Liver (tissue), 3 donors: ENCODE measurements at regions not wholly inside any gene's neighbourhood (a gene's known extent, or its start where the extent isn't known, plus 50 kb on each side); places are given as distances from the start of the nearest gene placed in this dataset.

Source experiments
- EGR1 ChIP-seq, 2 donors: IDR thresholded peaks; 2 replicates each; pipeline ENCODE4 v1.6.1; 2016 to 2018; ENCODE audit warnings: antibody characterized with exemption in 2 of 2, low read depth in 2 of 2
- SP1 ChIP-seq: IDR thresholded peaks from 2 replicates; pipeline ENCODE4 v1.6.1; 2018; ENCODE audit warnings: antibody characterized with exemption, mild to moderate bottlenecking
- TF ChIP-seq, protein P1 (sequence below): fragments of 150-350 bp; IDR thresholded peaks from 2 replicates; pipeline ENCODE4 v1.5.1; 2017; ENCODE audit warnings: improper control_type of control experiment, low read depth, low read length; ENCODE audit not compliant: missing input control
- TF ChIP-seq, protein P2 (sequence below): IDR thresholded peaks from 2 replicates; pipeline ENCODE4 v1.6.1; 2016; ENCODE audit warnings: antibody characterized with exemption, mild to moderate bottlenecking
- TF ChIP-seq, protein P3 (sequence below): IDR thresholded peaks from 2 replicates; pipeline ENCODE4 v1.6.1; 2016; ENCODE audit warnings: antibody characterized with exemption
- TF ChIP-seq, protein P4 (sequence below): IDR thresholded peaks from 2 replicates; pipeline ENCODE4 v1.6.1; 2016; ENCODE audit warnings: antibody characterized with exemption
- donor health status: healthy.
- donor health status: healthy.

DNA sequence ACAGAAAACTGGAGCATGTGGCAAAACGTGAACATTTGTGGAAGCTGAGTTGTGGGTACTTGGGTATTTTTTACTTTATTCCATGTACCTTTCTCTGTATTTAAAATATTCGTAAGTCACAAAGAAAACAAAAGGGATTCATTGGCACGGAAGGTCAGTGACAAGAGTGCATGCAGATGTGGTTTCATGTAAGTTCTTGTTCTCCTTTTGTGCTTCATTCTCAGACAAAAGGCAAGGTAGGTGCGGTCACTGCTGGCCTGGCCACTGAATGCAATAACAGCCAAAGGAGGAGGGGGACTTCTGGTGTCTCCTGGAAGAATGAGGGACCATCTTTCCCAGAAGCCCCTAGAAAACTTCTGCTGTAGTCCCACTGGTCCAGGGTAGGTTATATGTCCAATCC lies 200.0 kb upstream of the TOPAZ1 start:
- TF ChIP-seq, protein P1, sequence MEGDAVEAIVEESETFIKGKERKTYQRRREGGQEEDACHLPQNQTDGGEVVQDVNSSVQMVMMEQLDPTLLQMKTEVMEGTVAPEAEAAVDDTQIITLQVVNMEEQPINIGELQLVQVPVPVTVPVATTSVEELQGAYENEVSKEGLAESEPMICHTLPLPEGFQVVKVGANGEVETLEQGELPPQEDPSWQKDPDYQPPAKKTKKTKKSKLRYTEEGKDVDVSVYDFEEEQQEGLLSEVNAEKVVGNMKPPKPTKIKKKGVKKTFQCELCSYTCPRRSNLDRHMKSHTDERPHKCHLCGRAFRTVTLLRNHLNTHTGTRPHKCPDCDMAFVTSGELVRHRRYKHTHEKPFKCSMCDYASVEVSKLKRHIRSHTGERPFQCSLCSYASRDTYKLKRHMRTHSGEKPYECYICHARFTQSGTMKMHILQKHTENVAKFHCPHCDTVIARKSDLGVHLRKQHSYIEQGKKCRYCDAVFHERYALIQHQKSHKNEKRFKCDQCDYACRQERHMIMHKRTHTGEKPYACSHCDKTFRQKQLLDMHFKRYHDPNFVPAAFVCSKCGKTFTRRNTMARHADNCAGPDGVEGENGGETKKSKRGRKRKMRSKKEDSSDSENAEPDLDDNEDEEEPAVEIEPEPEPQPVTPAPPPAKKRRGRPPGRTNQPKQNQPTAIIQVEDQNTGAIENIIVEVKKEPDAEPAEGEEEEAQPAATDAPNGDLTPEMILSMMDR, result no peak
- TF ChIP-seq, protein P2, sequence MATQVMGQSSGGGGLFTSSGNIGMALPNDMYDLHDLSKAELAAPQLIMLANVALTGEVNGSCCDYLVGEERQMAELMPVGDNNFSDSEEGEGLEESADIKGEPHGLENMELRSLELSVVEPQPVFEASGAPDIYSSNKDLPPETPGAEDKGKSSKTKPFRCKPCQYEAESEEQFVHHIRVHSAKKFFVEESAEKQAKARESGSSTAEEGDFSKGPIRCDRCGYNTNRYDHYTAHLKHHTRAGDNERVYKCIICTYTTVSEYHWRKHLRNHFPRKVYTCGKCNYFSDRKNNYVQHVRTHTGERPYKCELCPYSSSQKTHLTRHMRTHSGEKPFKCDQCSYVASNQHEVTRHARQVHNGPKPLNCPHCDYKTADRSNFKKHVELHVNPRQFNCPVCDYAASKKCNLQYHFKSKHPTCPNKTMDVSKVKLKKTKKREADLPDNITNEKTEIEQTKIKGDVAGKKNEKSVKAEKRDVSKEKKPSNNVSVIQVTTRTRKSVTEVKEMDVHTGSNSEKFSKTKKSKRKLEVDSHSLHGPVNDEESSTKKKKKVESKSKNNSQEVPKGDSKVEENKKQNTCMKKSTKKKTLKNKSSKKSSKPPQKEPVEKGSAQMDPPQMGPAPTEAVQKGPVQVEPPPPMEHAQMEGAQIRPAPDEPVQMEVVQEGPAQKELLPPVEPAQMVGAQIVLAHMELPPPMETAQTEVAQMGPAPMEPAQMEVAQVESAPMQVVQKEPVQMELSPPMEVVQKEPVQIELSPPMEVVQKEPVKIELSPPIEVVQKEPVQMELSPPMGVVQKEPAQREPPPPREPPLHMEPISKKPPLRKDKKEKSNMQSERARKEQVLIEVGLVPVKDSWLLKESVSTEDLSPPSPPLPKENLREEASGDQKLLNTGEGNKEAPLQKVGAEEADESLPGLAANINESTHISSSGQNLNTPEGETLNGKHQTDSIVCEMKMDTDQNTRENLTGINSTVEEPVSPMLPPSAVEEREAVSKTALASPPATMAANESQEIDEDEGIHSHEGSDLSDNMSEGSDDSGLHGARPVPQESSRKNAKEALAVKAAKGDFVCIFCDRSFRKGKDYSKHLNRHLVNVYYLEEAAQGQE, result no peak
- no peak for TF ChIP-seq SP1
- TF ChIP-seq EGR1 (IDR thresholded peaks at IDR 0.05; ENCODE audit: low read depth in 2 of 2), result no peak
- TF ChIP-seq, protein P3, sequence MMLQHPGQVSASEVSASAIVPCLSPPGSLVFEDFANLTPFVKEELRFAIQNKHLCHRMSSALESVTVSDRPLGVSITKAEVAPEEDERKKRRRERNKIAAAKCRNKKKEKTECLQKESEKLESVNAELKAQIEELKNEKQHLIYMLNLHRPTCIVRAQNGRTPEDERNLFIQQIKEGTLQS, result no peak
- TF ChIP-seq, protein P4, sequence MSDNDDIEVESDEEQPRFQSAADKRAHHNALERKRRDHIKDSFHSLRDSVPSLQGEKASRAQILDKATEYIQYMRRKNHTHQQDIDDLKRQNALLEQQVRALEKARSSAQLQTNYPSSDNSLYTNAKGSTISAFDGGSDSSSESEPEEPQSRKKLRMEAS, result no peak
